Muscle layer of colon (tissue), 2 donors: ENCODE measurements at regions not wholly inside any gene's neighbourhood (a gene's known extent, or its start where the extent isn't known, plus 50 kb on each side); places are given as distances from the start of the nearest gene placed in this dataset.

Source experiments
- H3K27ac ChIP-seq: one replicate; pipeline ENCODE4 v1.7.0; 2013; ENCODE audit warnings: low read depth, mild to moderate bottlenecking, low read length, moderate library complexity
- H3K27me3 ChIP-seq, 2 donors: one replicate each; pipeline ENCODE4 v1.7.0; 2013; ENCODE audit warnings: low read length in 2 of 2, mild to moderate bottlenecking in 2 of 2; ENCODE audit not compliant: insufficient read depth in 2 of 2, control insufficient read depth in 1 of 2
- H3K36me3 ChIP-seq: one replicate; pipeline ENCODE4 v1.7.0; 2013; ENCODE audit warnings: mild to moderate bottlenecking, low read length; ENCODE audit not compliant: insufficient read depth
- H3K4me1 ChIP-seq: one replicate; pipeline ENCODE4 v1.7.0; 2013; ENCODE audit warnings: mild to moderate bottlenecking, low read length; ENCODE audit not compliant: insufficient read depth
- H3K4me3 ChIP-seq, 2 donors: one replicate each; pipeline ENCODE4 v1.7.0; 2013; ENCODE audit warnings: low read length in 2 of 2, low read depth in 1 of 2, mild to moderate bottlenecking in 1 of 2, moderate library complexity in 1 of 2
- H3K9ac ChIP-seq: one replicate; pipeline ENCODE4 v1.7.0; 2013; ENCODE audit warnings: low read length
- H3K9me3 ChIP-seq: one replicate; pipeline ENCODE4 v1.7.0; 2013; ENCODE audit warnings: mild to moderate bottlenecking, low read length
- donor health status: abdominal sarcoma.
- donor health status: Adenocarcinoma of cecum.

DNA sequence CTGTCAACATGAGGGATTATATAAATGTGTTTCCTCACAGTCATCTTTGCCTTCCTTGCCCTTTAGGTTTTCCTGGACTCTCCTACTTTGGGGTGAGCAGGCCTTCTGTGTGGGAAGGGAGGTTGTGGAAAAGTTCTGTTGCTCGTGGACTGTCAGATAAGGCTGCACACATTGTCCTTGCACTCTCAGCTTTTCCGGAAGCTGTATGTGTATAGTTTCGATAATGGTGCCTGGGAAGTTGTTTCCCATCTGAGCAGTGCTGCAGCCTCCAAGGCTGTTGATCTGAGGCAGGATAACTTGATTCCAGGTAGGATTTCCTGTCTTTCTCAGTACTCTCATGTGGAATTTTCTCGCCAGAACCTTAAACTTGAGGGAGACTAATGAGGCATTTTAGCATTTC is 297.8 kb upstream of the AZI2 start:
- Histone ChIP-seq H3K9me3 (no peaks in the 10 kb centered on the region), H3K27me3 (no peaks in the 10 kb centered on the region)

GRCh38 chr3:28649266-28649665 is 300.6 kb upstream of the AZI2 start:
- Histone ChIP-seq H3K9me3 (no peaks in the 10 kb centered on the region), H3K36me3 (no peaks in the 10 kb centered on the region), H3K27ac (no peak overlapping the region), H3K9ac (no peak overlapping the region), H3K27me3 (no peaks in the 10 kb centered on the region), H3K4me1 (no peaks in the 10 kb centered on the region), H3K4me3 (no peak overlapping the region)

More for the DNA sequence above, 297.8 kb upstream of the AZI2 start:
- Histone ChIP-seq H3K4me1 (no peaks in the 10 kb centered on the region), H3K9ac (no peak overlapping the region), H3K27ac (no peak overlapping the region), H3K36me3 (no peaks in the 10 kb centered on the region), H3K4me3 (no peak overlapping the region)

- Histone ChIP-seq H3K27ac (no peak overlapping the region), H3K9ac (no peak overlapping the region), H3K27me3 (no peaks in the 10 kb centered on the region)
Measured at GRCh38 chr3:28651159-28651558, 302.5 kb upstream of the AZI2 start.

GRCh38 chr3:28664123-28664522 is 315.5 kb upstream of the AZI2 start:
- no peaks in the 10 kb centered on the region for H3K9me3 ChIP-seq

More at GRCh38 chr3:28651159-28651558, 302.5 kb upstream of the AZI2 start:
- Histone ChIP-seq H3K4me3 (no peak overlapping the region), H3K9me3 (no peaks in the 10 kb centered on the region), H3K36me3 (no peaks in the 10 kb centered on the region), H3K4me1 (no peaks in the 10 kb centered on the region)

DNA sequence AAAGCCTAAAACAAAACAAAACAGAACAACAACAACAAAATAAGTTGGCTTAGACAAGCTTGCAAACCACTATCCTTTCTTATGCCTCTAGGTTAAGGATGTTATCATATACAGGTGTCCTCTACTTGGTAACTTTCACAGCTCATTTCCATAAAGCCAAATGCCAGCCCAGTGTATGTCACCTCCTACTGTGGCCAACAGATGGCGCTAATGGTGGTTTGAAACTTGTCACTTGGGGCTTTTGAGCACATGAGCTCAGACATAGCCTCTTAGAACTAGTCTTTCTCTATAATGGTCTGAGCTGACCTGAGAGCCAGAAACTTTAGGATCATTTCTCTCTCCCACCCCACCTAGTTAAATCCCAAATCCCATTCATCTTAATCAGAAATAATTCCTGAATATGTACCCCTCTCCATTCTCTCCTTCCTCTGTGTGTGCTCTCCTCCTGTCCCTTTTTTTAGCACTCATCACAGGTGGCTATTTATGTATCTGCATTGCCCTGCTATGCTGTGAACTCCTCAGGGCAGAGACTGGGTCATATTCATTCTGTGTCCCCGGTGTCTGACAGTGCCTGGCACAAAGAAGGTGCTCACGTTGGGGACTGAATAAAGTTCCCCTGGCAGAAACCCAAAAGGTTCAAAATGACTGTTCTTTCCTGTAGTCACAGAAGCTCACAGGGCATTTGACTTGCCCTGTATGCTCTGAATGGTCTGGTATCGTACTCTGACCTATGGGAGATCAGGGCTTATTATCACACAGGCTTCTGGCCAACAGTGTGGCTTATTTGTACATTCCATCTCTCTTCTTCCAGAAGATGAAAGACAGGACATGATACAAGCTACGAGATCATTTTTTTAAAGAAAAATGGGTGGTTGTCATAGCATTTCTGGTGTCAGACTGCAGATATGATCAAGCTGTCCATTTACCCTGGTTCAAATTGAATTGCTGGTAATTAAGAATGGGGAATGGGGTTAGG is 319.3 kb upstream of the AZI2 start:
- no peaks in the 10 kb centered on the region for H3K4me1 ChIP-seq
- H3K9ac ChIP-seq: no peak overlapping the region
- no peaks in the 10 kb centered on the region for H3K36me3 ChIP-seq
- H3K27me3 ChIP-seq: no peaks in the 10 kb centered on the region
- H3K4me3 ChIP-seq: no peak overlapping the region
- no peak overlapping the region for H3K27ac ChIP-seq
- no peaks in the 10 kb centered on the region for H3K9me3 ChIP-seq

More at GRCh38 chr3:28664123-28664522, 315.5 kb upstream of the AZI2 start:
- H3K27me3 ChIP-seq: no peaks in the 10 kb centered on the region
- H3K4me3 ChIP-seq: no peak overlapping the region
- H3K36me3 ChIP-seq: no peaks in the 10 kb centered on the region
- no peaks in the 10 kb centered on the region for H3K4me1 ChIP-seq
- H3K9ac ChIP-seq: no peak overlapping the region
- no peak overlapping the region for H3K27ac ChIP-seq

DNA sequence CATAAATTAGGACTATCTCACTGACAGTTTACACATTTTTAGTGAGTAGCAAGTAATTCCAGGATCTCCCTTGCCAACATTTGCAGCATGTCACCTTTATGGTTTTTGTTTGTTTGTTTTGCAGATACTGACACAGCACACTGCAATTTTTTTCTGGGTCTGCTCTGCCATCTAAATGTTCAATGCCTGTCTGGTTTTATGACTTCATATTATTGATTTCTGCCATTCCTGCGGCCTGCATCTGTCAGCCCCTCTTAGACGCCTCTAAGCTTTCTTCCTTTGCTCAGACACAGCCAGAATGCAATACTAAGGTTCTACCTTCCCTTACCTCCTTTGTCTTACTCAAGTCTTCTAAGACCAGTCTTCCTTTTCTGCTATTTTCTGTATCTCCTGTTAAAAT is 321.2 kb upstream of the AZI2 start:
- Histone ChIP-seq H3K4me3 (no peak overlapping the region), H3K27ac (no peak overlapping the region), H3K9me3 (no peaks in the 10 kb centered on the region), H3K36me3 (no peaks in the 10 kb centered on the region), H3K27me3 (no peaks in the 10 kb centered on the region), H3K9ac (no peak overlapping the region), H3K4me1 (no peaks in the 10 kb centered on the region)

DNA sequence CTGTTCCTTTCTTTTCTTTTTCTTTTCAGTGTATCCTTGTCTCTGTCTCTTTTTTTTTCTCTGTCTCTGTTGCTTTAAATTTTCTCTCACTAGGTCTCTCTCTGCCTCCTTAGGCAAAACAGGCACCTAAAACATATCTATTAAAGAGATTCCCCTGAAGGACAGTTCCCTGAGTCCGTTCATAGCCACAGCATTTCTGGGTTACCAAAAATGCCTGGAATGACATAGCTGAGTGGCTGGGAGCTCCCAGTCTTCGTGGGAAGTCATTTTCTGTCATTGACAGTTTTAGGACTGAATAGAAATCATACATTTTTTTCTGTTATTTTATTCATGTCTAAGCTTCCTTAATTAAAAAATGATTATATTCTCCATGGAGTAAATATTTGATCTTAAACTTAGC is 323.8 kb upstream of the AZI2 start:
- H3K4me1 ChIP-seq: no peaks in the 10 kb centered on the region
- H3K27ac ChIP-seq: no peak overlapping the region
- no peaks in the 10 kb centered on the region for H3K9me3 ChIP-seq
- H3K9ac ChIP-seq: no peak overlapping the region
- H3K4me3 ChIP-seq: no peak overlapping the region
- H3K27me3 ChIP-seq: no peaks in the 10 kb centered on the region
- no peaks in the 10 kb centered on the region for H3K36me3 ChIP-seq

DNA sequence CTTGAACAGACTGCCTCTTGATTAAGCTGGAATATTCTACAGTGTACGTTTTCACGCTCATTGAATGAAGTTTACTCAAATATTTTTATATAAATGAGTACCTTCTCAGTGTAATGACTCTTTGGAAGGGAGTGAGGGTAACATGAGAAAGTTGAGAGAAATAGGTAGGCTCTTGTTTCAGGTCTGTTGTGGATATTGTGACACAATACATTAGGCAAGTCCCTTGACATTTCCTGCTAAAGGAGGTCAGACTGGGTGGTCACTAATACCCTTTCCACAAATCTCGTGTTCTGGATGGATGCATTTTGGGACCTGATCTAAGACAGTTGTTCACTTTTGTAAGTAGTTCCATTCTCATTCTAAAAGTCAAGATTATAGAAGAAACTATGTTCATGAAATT is 324.8 kb upstream of the AZI2 start:
- Histone ChIP-seq H3K36me3 (no peaks in the 10 kb centered on the region), H3K9me3 (no peaks in the 10 kb centered on the region), H3K27ac (no peak overlapping the region), H3K4me3 (no peak overlapping the region), H3K27me3 (no peaks in the 10 kb centered on the region), H3K4me1 (no peaks in the 10 kb centered on the region), H3K9ac (no peak overlapping the region)

DNA sequence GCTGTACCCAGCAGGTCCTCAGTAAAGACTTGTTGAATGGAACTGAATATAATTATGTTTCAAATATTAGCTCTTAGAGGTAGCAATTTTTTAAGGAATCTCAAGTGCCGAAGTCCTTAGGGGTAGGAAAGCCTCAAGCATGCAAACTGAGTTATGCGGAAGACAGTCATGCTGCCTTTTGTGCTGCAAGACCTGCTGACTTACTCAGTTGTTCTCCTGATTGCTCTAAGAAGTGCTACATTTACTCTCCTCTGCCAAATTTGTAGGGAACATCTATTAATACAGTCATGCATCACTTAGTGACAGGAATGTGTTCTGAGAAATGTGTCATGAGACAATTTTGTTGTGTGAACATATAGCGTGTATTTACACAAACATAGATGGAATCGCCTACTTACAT is 325.6 kb upstream of the AZI2 start:
- Histone ChIP-seq H3K27me3 (no peaks in the 10 kb centered on the region), H3K36me3 (no peaks in the 10 kb centered on the region), H3K4me1 (no peaks in the 10 kb centered on the region), H3K9me3 (no peaks in the 10 kb centered on the region), H3K9ac (no peak overlapping the region), H3K27ac (no peak overlapping the region), H3K4me3 (no peak overlapping the region)

DNA sequence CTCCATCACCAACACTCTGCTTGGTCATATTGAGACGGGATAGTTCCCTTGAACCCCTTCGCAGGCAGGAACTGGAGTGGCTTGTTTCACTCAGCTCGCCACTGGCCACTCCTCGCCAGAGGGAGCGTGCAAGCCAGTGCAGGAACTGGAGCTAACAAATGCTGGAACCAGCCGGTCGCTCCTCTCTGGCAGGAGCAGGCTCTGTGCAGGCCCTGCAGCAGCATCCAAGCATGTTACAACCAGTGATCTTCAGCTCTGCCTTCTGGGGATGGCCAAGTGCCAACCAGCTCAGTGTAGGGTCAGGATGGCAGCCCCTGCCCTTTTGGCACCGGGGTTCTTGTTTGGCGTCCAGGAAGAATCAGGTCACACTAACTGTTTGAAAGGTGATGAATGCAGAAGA is 329.0 kb upstream of the AZI2 start:
- Histone ChIP-seq H3K4me1 (no peaks in the 10 kb centered on the region), H3K27me3 (no peaks in the 10 kb centered on the region), H3K4me3 (no peak overlapping the region), H3K27ac (no peak overlapping the region), H3K36me3 (no peaks in the 10 kb centered on the region), H3K9ac (no peak overlapping the region), H3K9me3 (no peaks in the 10 kb centered on the region)

DNA sequence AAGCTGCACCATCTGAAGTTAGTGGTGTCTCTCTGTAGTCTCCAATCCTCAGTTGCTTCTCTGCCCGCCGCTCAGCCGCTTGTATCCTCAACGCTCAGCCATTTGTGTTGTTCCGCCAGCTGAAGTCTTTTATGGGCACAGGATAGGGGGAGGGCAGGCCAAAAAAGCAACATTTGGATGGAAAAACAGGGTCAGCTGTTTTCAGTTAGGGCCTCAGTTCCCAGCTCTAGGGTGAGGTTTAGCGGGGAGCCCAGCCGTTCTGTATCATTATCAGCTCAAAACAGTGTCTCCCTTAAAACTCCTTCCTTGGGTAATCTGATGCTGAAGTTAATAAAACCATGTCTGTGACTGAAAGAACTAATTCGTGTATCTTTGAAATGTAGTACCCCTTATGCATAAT is 329.5 kb upstream of the AZI2 start:
- Histone ChIP-seq H3K27ac (no peak overlapping the region), H3K4me3 (no peak overlapping the region), H3K4me1 (no peaks in the 10 kb centered on the region)

DNA sequence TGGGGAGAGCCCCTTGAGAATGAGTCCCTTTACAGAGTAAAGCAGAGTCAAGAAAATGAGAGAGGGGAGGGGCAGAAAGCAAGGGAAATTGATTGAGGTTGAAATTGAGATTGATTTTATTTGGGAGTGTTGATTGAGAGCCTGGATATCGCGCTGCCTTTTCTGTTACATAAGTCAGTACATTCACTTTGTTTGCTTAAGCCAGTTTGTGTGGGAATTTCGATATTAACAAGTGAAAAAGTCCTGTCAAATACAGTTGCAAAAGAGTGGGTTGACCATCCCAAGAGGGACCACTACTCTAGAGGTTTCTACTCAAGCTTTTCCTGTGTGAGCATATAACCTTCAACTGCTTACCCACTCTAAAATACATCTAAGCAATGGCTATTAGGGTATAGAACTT is 331.4 kb upstream of the AZI2 start:
- H3K27me3 ChIP-seq: no peaks in the 10 kb centered on the region
- no peaks in the 10 kb centered on the region for H3K4me1 ChIP-seq
- no peak overlapping the region for H3K4me3 ChIP-seq
- H3K9me3 ChIP-seq: no peaks in the 10 kb centered on the region
- no peak overlapping the region for H3K27ac ChIP-seq
- H3K36me3 ChIP-seq: no peaks in the 10 kb centered on the region
- H3K9ac ChIP-seq: no peak overlapping the region

More for the DNA sequence above, 329.5 kb upstream of the AZI2 start:
- Histone ChIP-seq H3K9ac (no peak overlapping the region), H3K36me3 (no peaks in the 10 kb centered on the region), H3K27me3 (no peaks in the 10 kb centered on the region), H3K9me3 (no peaks in the 10 kb centered on the region)
